ENCODE measurements at regions not wholly inside any gene's neighbourhood (a gene's known extent, or its start where the extent isn't known, plus 50 kb on each side); places are given as distances from the start of the nearest gene placed in this dataset.

GRCh38 chr12:67217647-67218046 lies 51.5 kb upstream of the CAND1 start:
- no peak for DNase-seq

All from anterior cingulate cortex (tissue), 58 donors.